K562 (cell line): ENCODE measurements at regions not wholly inside any gene's neighbourhood (a gene's known extent, or its start where the extent isn't known, plus 50 kb on each side); places are given as distances from the start of the nearest gene placed in this dataset.

Experiments
- ATF2 ChIP-seq: sonication (generic); formaldehyde crosslinking; IDR thresholded peaks from 2 replicates; pipeline ENCODE4 v1.8.1; 2022; ENCODE audit warnings: missing genetic modification reagents
- ATF3 ChIP-seq, 2 experiments: fragments of 450-650 bp in 1 of 2; sonication (generic) in 1 of 2; formaldehyde crosslinking in 1 of 2; IDR thresholded peaks in 1 of 2; conservative IDR thresholded peaks in 1 of 2; 2 replicates each; pipeline versions ENCODE4 v1.6.1 to v1.8.1; 2016 to 2023; ENCODE audit warnings: mild to moderate bottlenecking in 2 of 2, moderate library complexity in 2 of 2, inconsistent platforms in 1 of 2, missing genetic modification reagents in 1 of 2
- BHLHE40 ChIP-seq: IDR thresholded peaks from 2 replicates; pipeline ENCODE4 v1.6.1; 2011; ENCODE audit warnings: low read length, improper control_type of control experiment
- BRCA1 ChIP-seq, 2 experiments: fragments of 450-650 bp in 1 of 2; sonication (generic) in 1 of 2; formaldehyde crosslinking in 1 of 2; IDR thresholded peaks; 2 replicates each; pipeline versions ENCODE4 v1.5.0 to v1.6.1; 2017 to 2020; ENCODE audit warnings: mild to moderate bottlenecking in 1 of 2, missing genetic modification reagents in 1 of 2
- CTCF ChIP-seq, 3 experiments: IDR thresholded peaks in 2 of 3; conservative IDR thresholded peaks in 1 of 3; 2 replicates each; pipeline ENCODE4 v1.5.1; 2011 to 2012; ENCODE audit warnings: low read length in 3 of 3, mild to moderate bottlenecking in 3 of 3, control low read depth in 2 of 3, improper control_type of control experiment in 1 of 3, inconsistent platforms in 1 of 3, low read depth in 1 of 3, mixed read lengths in 1 of 3, moderate library complexity in 1 of 3; ENCODE audit not compliant: insufficient read depth in 2 of 3
- KAT7 ChIP-seq: sonication (generic); formaldehyde crosslinking; IDR thresholded peaks from 2 replicates; pipeline ENCODE4 v1.8.0; 2022; ENCODE audit warnings: missing genetic modification reagents, mild to moderate bottlenecking, borderline replicate concordance
- SIRT6 ChIP-seq: IDR thresholded peaks from one replicate; pipeline ENCODE4 v1.6.1; 2012; ENCODE audit warnings: low read depth, mild to moderate bottlenecking, control low read depth, inconsistent platforms, low read length, moderate library complexity
- TEAD1 ChIP-seq, 2 experiments: fragments of 450-650 bp in 1 of 2; sonication (generic) in 1 of 2; formaldehyde crosslinking; IDR thresholded peaks; 2 replicates each; pipeline versions ENCODE4 v1.4.0 to v1.8.0; 2020 to 2022; ENCODE audit warnings: mild to moderate bottlenecking in 2 of 2, missing genetic modification reagents in 1 of 2
- USF2 ChIP-seq: sonication (generic); formaldehyde crosslinking; IDR thresholded peaks from 2 replicates; pipeline ENCODE4 v1.5.0; 2020; ENCODE audit warnings: missing genetic modification reagents
- ZNF143 ChIP-seq: sonication (generic); formaldehyde crosslinking; IDR thresholded peaks from 2 replicates; pipeline ENCODE4 v1.9.0; 2022; ENCODE audit warnings: mild to moderate bottlenecking, missing genetic modification reagents
- ZNF347 ChIP-seq: fragments of 450-650 bp; formaldehyde crosslinking; IDR thresholded peaks from 2 replicates; pipeline ENCODE4 v1.4.0; 2020; ENCODE audit warnings: low read depth, mild to moderate bottlenecking, moderate library complexity

DNA sequence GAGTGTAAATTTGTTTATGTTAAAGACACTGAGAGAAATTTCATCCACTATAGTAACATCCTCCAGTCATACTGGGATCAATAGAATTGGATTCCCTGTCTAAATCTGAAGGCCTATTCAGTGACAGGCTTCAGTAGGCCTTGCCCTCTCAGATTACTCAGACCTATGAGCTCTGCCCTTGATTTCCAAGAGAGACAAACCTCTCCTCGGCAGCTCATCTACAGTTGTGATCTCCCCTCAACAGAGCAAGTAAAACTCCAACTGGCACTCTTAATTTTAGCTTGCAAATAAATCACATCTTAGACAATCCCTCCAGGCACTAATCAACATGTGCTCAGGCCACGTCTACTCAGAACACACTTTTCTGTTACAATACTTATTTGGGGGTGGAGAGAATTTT lies 1191.4 kb upstream of the PHF14 start:
- TF ChIP-seq BRCA1 (IDR thresholded peaks at IDR 0.05): no peak
- no peak for TF ChIP-seq BRCA1 (CRISPR knock-in tag; IDR thresholded peaks at IDR 0.05)
- no peak for TF ChIP-seq TEAD1 (CRISPR knock-in tag; IDR thresholded peaks at IDR 0.05)
- TF ChIP-seq CTCF (IDR thresholded peaks at IDR 0.05 in 2 of 3, conservative IDR thresholded peaks at IDR 0.05 in 1 of 3; ENCODE audit: insufficient read depth in 2 of 3, low read depth in 1 of 3, low read length in 3 of 3): no peak
- TF ChIP-seq SIRT6: no peak
- no peak for TF ChIP-seq USF2 (CRISPR knock-in tag)
- no peak for TF ChIP-seq ZNF143 (CRISPR knock-in tag)
- TF ChIP-seq BHLHE40: no peak
- TF ChIP-seq KAT7 (CRISPR knock-in tag): no peak
- TF ChIP-seq ATF3 (IDR thresholded peaks at IDR 0.05): no peak
- no peak for TF ChIP-seq ATF3 (CRISPR knock-in tag; conservative IDR thresholded peaks at IDR 0.05)
- TF ChIP-seq ATF2 (CRISPR knock-in tag): no peak
- TF ChIP-seq ZNF347 (CRISPR knock-in tag): no peak
